GM21786 (cell line): ENCODE measurements at regions not wholly inside any gene's neighbourhood (a gene's known extent, or its start where the extent isn't known, plus 50 kb on each side); places are given as distances from the start of the nearest gene placed in this dataset.
"Not testable (repeated sequence)": the region's sequence is repeated elsewhere in the genome, so short reads cannot be mapped to it uniquely, and the experiment has no call there.

ENCODE experiments used
- ATAC-seq: cut with Tn5 transposase; IDR thresholded peaks from one replicate; pipeline ENCODE4 v1.9.1; 2021; ENCODE audit not compliant: unreplicated experiment

- ATAC-seq = no peak
Observed at GRCh38 chr13:75978818-75979217, 342.7 kb downstream of the LMO7 start.

DNA sequence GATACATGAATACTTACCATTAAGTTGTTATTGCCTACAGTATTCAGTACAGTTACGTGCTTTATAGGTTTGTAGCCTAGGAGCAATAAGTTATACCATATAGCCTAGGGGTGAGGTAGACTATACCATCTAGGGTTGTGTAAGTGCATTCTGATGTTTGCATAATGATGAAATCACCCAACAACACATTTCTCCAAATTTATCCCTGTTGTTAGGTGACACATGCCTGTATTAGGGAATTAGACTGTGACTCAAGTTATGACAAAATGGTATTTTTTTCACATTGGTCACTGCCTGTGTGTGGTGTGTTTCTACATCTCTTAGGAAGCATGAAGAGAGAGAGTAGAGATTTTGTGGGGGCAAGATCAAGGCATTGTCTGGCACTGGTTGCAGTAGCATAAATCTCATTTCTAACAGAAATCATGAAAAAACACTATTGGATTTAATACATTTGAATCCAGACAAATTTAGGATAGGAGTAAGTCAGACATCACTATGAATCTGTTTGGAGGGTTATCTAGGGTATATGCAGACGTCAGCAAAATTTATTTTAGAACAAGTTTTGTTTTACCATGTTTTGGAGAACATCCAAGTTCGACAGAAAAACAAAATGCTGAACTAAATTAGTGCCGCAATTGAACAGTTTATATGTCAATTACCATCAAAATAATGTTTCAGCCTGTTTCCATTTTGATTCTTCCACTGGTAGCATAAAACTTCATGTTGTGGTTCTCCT lies 332.1 kb downstream of the LMO7 start:
- no peak for ATAC-seq

GRCh38 chr13:75963302-75963701 lies 327.2 kb downstream of the LMO7 start:
- ATAC-seq = no peak

GRCh38 chr13:75961911-75962310 lies 325.8 kb downstream of the LMO7 start:
- ATAC-seq = no peak

GRCh38 chr13:75960538-75960994 lies 324.4 kb downstream of the LMO7 start:
- peak; percentile 97 for ATAC-seq

DNA sequence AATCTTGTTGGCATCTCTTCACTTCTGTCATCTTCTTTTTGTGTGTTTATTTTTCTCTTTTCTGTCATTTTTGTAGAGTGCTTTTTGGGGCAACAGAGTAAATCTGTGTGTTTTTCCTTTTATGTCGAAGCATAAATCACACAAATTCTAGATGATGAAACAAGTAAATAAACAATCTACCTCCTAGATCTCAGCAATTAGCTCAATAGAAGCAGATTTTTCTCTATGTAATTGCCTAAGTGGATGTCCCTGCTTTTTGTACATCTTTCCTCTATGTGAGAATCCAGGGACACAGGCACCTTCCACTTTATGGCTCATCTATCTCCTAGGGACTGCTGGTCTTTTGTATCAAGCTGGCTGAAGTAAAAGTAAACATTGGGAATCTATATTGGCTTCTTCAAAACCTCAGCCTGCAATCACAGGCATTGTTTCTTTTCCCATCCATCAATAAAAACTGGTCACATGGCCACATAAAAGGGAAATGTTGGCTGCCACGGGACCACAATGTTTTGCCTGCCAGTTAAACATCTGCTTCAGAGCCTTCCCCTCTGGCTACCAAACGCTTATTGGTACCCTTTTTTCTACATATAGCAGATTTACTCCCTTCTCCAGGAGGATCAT lies 323.8 kb downstream of the LMO7 start:
- peak; percentile 2 for ATAC-seq

- ATAC-seq = not testable (repeated sequence)
Observed at GRCh38 chr13:75953589-75953988, 317.5 kb downstream of the LMO7 start.

GRCh38 chr13:75947448-75947847 lies 311.3 kb downstream of the LMO7 start:
- no peak for ATAC-seq

GRCh38 chr13:75946536-75947284 lies 310.6 kb downstream of the LMO7 start:
- ATAC-seq = no peak

DNA sequence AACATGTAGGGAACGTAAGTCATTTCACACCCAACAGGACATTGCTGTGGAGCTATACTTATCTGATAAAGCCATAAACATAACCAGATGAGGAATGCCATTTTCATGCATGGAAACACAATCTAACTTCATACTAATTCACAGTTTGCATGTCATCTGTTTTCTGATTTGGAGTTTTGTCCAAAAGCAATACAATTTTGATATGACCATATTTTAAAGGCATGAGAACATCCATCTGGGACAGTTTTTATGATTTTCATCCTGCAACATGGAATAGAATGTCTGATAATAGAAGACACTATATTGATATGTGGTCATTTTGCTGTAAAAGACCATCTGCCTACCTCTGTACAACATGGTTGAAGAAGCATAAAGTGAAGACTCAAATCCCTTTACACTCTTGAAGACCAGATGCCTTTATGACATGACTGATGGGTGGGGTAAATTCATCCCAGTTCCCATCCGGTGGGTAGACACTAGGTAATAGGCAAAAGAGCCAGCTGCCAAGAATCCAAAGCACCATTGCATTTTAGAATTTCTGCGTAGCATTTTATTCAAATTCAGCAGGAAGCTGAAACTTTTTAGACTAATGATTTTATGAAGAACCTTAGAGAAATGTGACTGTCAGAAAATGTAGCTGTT lies 309.8 kb downstream of the LMO7 start:
- ATAC-seq = no peak

DNA sequence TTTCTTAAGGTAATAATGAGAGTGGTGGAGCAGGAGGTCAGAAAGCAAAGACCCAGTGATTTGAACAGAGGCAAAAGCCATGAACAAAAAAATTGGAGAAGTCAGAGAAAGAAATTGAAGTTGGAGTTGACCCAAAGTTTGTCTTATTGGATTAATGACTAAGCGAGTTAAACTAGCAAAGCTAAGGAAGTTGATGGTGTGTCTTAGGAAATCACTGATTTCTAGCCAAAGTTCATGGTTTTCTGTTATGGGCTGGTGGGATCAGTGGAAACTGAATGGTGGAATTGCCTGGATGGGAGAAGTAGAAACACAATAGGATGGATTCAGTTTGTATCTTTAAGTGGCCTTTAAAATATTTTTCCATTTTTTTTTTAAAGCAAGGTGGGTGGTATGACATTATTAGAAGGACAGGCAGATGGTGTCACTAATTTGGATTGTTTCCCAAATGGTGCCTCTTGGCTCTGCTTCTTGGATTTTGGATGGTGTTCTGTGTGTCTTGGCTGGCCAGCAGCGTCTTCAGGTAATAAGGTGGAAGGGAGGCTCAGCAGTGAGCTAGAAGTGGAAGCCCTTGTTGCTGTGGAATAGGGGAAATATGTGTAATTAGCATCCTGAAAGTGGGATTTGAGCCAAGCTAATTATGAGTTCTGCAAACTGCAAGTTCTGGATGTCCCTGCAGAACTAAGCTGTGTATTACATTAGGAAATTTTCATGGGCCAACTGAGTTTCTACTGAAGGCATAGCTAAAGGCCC lies 302.9 kb downstream of the LMO7 start:
- ATAC-seq = no peak

- no peak for ATAC-seq
Observed at GRCh38 chr13:75936791-75937190, 300.7 kb downstream of the LMO7 start.

DNA sequence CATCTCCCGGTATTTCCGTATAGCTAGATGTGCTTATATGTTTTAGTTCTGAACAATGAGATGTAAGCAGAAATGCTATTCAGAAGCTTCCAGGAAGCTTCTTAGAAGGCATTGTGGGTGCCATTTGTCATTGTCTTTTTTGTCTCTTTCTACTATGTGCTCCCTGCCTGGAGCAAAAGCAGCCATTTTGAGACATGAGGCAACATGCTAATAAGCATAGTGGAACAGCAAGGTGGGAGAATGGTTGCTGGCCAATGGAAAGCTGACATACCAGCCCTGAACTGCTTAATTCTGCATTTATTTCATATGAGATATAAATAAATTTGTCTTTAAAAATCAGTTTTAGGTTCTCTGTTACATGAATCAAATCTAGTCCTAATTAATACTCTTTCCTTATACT lies 299.7 kb downstream of the LMO7 start:
- no peak for ATAC-seq

DNA sequence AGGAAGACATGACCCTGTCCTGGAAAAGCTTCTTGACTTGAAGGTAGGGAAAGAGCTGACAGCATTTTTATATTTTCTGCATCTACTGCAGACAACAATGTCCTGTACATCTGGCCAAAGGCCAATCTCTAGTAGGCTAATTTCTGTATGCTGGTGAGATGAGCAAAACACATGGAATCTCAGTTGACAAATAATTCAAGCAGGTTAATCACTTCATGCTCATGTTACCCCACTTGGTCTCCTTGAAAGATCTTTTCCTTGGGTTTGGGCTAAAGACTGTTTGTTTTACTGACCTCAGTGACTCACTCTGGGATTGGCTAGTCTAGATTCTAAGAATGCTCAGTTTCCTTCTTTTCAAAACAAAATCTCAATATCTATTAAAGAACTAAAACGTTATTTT lies 298.8 kb downstream of the LMO7 start:
- no peak for ATAC-seq

DNA sequence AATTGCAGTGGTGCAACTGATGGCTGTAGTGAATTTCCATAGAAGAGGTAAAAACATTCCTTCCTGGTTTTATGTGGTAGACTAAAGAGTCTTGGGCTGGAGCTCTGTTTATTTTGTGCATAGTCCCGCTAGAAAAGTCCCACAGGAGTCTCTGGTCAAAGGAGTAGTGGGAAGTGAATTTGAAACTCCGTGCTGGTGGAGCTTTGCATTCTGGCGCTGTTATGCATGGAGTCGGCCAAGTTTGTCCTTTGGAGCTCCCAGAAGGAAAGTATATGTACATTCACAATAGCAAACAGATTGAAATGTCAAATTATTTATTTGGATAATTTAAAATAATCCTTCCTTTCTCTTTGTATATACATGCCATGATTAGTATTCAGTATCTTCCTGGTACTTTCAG lies 296.5 kb downstream of the LMO7 start:
- ATAC-seq = no peak

- no peak for ATAC-seq
Observed at GRCh38 chr13:75931116-75931515, 295.0 kb downstream of the LMO7 start.

- ATAC-seq = no peak
Observed at GRCh38 chr13:75929076-75929475, 292.9 kb downstream of the LMO7 start.

- ATAC-seq = no peak
Observed at GRCh38 chr13:75927183-75927669, 291.1 kb downstream of the LMO7 start.

DNA sequence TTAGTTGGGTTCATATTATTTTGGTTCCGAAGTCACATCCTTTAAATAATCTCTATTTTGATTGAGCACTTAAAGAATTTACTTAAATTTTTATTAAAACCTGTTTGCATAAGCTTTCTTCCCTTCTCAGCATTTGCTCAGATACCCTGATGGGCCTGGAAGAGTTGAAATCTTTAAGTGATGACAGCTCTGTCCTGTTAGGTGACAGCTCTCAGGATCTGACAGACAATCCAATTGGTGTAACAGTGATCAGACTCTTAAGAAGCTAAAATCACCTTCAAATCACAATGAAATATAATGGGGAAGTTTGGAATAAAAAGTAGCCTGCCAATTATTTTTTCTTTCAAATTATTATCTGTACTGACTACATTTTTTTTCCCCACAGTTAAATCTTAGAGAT lies 284.4 kb downstream of the LMO7 start:
- ATAC-seq = no peak

DNA sequence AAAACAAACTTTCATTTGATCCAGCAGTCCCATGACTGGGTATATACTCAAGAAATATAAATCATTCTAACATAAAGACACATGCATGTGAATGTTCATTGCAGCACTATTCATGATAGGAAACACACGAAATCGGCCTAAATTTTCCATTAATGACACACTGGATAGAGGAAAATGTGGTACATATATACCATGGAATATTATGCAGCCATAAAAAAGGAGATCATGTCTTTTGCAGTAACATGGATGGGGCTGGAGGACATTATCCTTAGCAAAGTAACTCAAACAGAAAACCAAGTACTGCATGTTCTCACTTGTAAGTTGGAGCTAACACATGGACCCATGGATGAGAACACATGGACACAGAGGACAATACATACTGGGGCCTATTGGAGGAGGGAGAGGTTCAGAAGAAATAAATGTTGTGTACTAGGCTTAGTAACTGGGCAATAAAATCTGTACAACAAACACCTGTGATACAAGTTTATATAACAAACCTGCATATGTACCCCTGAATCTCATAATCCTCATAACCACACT lies 283.6 kb downstream of the LMO7 start:
- no peak for ATAC-seq
